ENCODE measurements at regions not wholly inside any gene's neighbourhood (a gene's known extent, or its start where the extent isn't known, plus 50 kb on each side); places are given as distances from the start of the nearest gene placed in this dataset.
"Not testable (repeated sequence)": the region's sequence is repeated elsewhere in the genome, so short reads cannot be mapped to it uniquely, and the experiment has no call there.

DNA sequence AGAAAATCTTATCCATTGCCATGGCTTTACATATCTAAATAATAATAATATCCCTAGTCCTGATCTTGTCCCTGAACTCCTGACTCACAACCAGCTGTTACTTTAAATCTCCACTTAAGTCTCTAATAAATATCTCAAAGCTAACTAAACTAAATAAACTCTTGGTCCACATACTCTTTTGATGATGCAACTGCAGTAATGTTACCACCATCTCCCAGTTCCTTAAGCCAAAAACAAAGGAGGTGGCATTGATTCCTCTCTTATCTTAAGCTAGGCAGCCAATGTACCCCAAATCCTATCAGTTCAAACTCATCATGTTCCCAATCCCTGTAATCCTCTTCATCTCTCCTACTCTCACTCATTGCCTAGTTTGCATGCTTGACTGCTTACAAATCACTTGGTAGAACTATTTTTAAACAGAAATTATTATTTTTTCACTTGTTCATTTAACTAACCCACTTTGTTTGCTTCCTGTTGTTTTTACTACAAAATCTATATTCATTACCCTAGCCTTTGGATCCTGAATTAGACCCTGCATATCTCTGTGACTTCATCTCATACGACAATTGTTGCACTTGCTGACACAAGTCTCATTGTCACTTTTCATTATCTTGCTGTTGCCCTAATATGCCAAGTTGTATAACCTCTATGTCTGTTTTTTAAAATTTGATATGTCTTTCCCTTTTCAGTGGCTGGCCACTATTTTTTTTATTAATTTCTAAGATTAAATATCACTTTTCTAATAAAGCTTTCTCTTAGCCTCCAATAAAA is 462.2 kb downstream of the ZPLD1 start:
- Histone ChIP-seq H3K9ac (ENCODE audit: low read length) (no peak overlapping the region), H3K4me1 (ENCODE audit: control insufficient read depth, insufficient read depth, low read length) (no peaks in the 10 kb centered on the region), H3K4me3 (ENCODE audit: low read length) (no peak overlapping the region), H3K27me3 (ENCODE audit: control insufficient read depth, insufficient read depth, low read length) (no peaks in the 10 kb centered on the region), H3K9me3 (ENCODE audit: control insufficient read depth, low read length) (no peaks in the 10 kb centered on the region), H3K36me3 (ENCODE audit: control insufficient read depth, insufficient read depth, low read length) (no peaks in the 10 kb centered on the region)

GRCh38 chr3:102904629-102905028 is 469.8 kb downstream of the ZPLD1 start:
- H3K36me3 ChIP-seq (ENCODE audit: control insufficient read depth, insufficient read depth, low read length): no peaks in the 10 kb centered on the region
- no peak overlapping the region for H3K4me3 ChIP-seq (ENCODE audit: low read length)
- H3K9ac ChIP-seq (ENCODE audit: low read length): no peak overlapping the region
- H3K27me3 ChIP-seq (ENCODE audit: control insufficient read depth, insufficient read depth, low read length): no peaks in the 10 kb centered on the region
- no peaks in the 10 kb centered on the region for H3K9me3 ChIP-seq (ENCODE audit: control insufficient read depth, low read length)
- H3K4me1 ChIP-seq (ENCODE audit: control insufficient read depth, insufficient read depth, low read length): no peaks in the 10 kb centered on the region

GRCh38 chr3:102905811-102906210 is 471.0 kb downstream of the ZPLD1 start:
- no peak overlapping the region for H3K9ac ChIP-seq (ENCODE audit: low read length)
- H3K27me3 ChIP-seq (ENCODE audit: control insufficient read depth, insufficient read depth, low read length): no peaks in the 10 kb centered on the region
- H3K4me3 ChIP-seq (ENCODE audit: low read length): no peak overlapping the region
- H3K36me3 ChIP-seq (ENCODE audit: control insufficient read depth, insufficient read depth, low read length): no peaks in the 10 kb centered on the region
- H3K9me3 ChIP-seq (ENCODE audit: control insufficient read depth, low read length): no peaks in the 10 kb centered on the region
- no peaks in the 10 kb centered on the region for H3K4me1 ChIP-seq (ENCODE audit: control insufficient read depth, insufficient read depth, low read length)

GRCh38 chr3:102906818-102907217 is 472.0 kb downstream of the ZPLD1 start:
- H3K4me3 ChIP-seq (ENCODE audit: low read length): no peak overlapping the region
- H3K9ac ChIP-seq (ENCODE audit: low read length): no peak overlapping the region
- no peaks in the 10 kb centered on the region for H3K9me3 ChIP-seq (ENCODE audit: control insufficient read depth, low read length)
- no peaks in the 10 kb centered on the region for H3K36me3 ChIP-seq (ENCODE audit: control insufficient read depth, insufficient read depth, low read length)
- no peaks in the 10 kb centered on the region for H3K4me1 ChIP-seq (ENCODE audit: control insufficient read depth, insufficient read depth, low read length)
- H3K27me3 ChIP-seq (ENCODE audit: control insufficient read depth, insufficient read depth, low read length): no peaks in the 10 kb centered on the region

- Histone ChIP-seq H3K9ac (ENCODE audit: low read length) (no peak overlapping the region), H3K9me3 (ENCODE audit: control insufficient read depth, low read length) (no peaks in the 10 kb centered on the region), H3K4me3 (ENCODE audit: low read length) (no peak overlapping the region), H3K36me3 (ENCODE audit: control insufficient read depth, insufficient read depth, low read length) (no peaks in the 10 kb centered on the region), H3K4me1 (ENCODE audit: control insufficient read depth, insufficient read depth, low read length) (no peaks in the 10 kb centered on the region), H3K27me3 (ENCODE audit: control insufficient read depth, insufficient read depth, low read length) (no peaks in the 10 kb centered on the region)
These were observed 475.1 kb downstream of the ZPLD1 start for GRCh38 chr3:102909904-102910303.

DNA sequence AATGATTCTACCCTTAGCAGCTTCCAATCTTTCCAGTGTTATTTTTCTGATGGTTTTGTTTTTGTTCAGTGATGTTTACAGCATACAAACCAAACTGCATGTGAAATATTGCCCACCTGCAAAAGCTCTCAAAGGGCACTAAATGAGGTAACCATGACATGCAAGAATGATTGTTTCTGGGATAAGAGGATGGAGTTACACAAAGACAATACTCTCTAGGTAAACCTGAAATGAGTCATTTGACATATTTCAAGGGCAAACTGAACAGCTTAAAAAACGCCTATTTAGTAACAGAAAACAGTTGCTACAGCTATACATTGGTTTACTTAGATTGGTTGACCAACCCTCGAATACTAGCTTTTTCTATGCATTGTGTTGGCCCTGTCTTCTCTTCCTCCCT is 481.7 kb downstream of the ZPLD1 start:
- Histone ChIP-seq H3K4me1 (ENCODE audit: control insufficient read depth, insufficient read depth, low read length) (no peaks in the 10 kb centered on the region), H3K9me3 (ENCODE audit: control insufficient read depth, low read length) (no peaks in the 10 kb centered on the region), H3K9ac (ENCODE audit: low read length) (no peak overlapping the region), H3K4me3 (ENCODE audit: low read length) (no peak overlapping the region), H3K27me3 (ENCODE audit: control insufficient read depth, insufficient read depth, low read length) (no peaks in the 10 kb centered on the region), H3K36me3 (ENCODE audit: control insufficient read depth, insufficient read depth, low read length) (no peaks in the 10 kb centered on the region)

GRCh38 chr3:102926618-102927017 is 491.8 kb downstream of the ZPLD1 start:
- H3K9ac ChIP-seq (ENCODE audit: low read length): no peak overlapping the region
- no peaks in the 10 kb centered on the region for H3K36me3 ChIP-seq (ENCODE audit: control insufficient read depth, insufficient read depth, low read length)
- no peaks in the 10 kb centered on the region for H3K9me3 ChIP-seq (ENCODE audit: control insufficient read depth, low read length)

GRCh38 chr3:102933377-102933776 is 498.6 kb downstream of the ZPLD1 start:
- Histone ChIP-seq H3K27me3 (ENCODE audit: control insufficient read depth, insufficient read depth, low read length) (no peaks in the 10 kb centered on the region), H3K4me1 (ENCODE audit: control insufficient read depth, insufficient read depth, low read length) (no peaks in the 10 kb centered on the region), H3K9me3 (ENCODE audit: control insufficient read depth, low read length) (no peaks in the 10 kb centered on the region), H3K36me3 (ENCODE audit: control insufficient read depth, insufficient read depth, low read length) (no peaks in the 10 kb centered on the region), H3K9ac (ENCODE audit: low read length) (no peak overlapping the region), H3K4me3 (ENCODE audit: low read length) (no peak overlapping the region)

More at GRCh38 chr3:102926618-102927017, 491.8 kb downstream of the ZPLD1 start:
- H3K27me3 ChIP-seq (ENCODE audit: control insufficient read depth, insufficient read depth, low read length): no peaks in the 10 kb centered on the region
- H3K4me3 ChIP-seq (ENCODE audit: low read length): no peak overlapping the region
- no peaks in the 10 kb centered on the region for H3K4me1 ChIP-seq (ENCODE audit: control insufficient read depth, insufficient read depth, low read length)

DNA sequence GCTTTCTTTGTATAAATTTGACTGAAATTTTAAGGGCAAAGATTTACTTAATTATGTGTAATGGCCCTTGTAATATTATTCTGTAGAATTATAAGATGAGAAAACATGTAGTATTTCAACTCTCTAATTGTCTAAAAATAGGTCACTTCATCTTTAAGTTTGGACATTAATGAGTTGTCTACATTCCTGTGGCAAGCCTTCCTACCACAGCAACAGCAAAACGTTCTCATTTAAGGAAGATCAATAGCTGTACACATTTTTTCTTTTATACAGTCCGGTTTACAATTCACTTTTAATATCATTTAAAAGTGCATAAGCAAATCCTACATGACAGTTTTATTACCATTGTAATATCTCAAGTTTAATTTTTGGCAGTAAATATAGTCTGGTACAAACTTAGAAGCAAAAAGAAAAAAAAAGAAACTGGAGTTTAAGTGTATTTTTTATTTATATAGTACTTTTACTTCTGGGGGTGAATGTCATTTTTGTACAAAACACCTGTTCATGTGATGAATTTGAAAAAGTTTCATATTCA is 501.8 kb downstream of the ZPLD1 start:
- no peak overlapping the region for H3K4me3 ChIP-seq (ENCODE audit: low read length)
- H3K9me3 ChIP-seq (ENCODE audit: control insufficient read depth, low read length): no peaks in the 10 kb centered on the region
- H3K9ac ChIP-seq (ENCODE audit: low read length): no peak overlapping the region

DNA sequence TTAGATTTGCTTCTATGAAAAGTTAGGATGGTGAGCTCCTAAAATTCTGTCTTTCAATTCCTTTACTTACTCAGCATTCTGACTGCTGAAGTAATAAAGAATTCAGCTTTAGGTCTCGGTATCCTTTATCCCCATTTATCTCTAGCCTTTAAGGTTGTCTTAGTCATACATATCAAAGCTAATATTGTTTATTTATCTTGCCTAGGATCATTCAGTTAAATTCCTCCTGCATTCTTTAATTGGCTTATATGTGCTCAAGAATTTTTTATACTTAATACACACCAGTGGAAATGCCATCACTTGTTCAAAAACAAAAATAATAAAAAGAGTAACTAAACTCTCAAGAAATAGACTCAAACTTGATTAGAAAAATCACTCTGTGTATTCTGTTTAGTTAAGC is 507.0 kb downstream of the ZPLD1 start:
- Histone ChIP-seq H3K36me3 (ENCODE audit: control insufficient read depth, insufficient read depth, low read length) (no peaks in the 10 kb centered on the region), H3K4me3 (ENCODE audit: low read length) (no peak overlapping the region), H3K9me3 (ENCODE audit: control insufficient read depth, low read length) (no peaks in the 10 kb centered on the region), H3K9ac (ENCODE audit: low read length) (no peak overlapping the region), H3K27me3 (ENCODE audit: control insufficient read depth, insufficient read depth, low read length) (no peaks in the 10 kb centered on the region), H3K4me1 (ENCODE audit: control insufficient read depth, insufficient read depth, low read length) (no peaks in the 10 kb centered on the region)

More for the DNA sequence above, 501.8 kb downstream of the ZPLD1 start:
- Histone ChIP-seq H3K4me1 (ENCODE audit: control insufficient read depth, insufficient read depth, low read length) (no peaks in the 10 kb centered on the region), H3K27me3 (ENCODE audit: control insufficient read depth, insufficient read depth, low read length) (no peaks in the 10 kb centered on the region), H3K36me3 (ENCODE audit: control insufficient read depth, insufficient read depth, low read length) (no peaks in the 10 kb centered on the region)

DNA sequence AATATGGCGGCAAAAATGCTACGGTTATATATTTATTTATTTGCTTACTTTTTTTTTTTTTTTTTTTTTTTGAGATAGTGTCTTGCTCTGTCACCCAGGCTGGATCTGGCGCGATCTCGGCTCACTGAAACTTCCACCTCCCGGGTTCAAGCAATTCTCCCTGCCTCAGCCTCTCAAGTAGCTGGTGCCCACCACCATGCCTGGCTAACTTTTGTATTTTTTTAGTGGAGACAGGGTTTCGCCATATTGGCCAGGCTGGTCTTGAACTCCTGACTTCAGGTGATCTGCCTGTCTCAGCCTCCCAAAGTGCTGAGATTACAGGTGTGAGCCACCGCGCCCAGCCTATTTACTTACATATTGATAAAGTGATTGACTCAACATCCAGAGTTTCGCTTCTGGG is 511.6 kb downstream of the ZPLD1 start:
- not testable (repeated sequence) for H3K4me3 ChIP-seq (ENCODE audit: low read length); H3K36me3 ChIP-seq (ENCODE audit: control insufficient read depth, insufficient read depth, low read length); H3K9me3 ChIP-seq (ENCODE audit: control insufficient read depth, low read length); H3K27me3 ChIP-seq (ENCODE audit: control insufficient read depth, insufficient read depth, low read length); H3K4me1 ChIP-seq (ENCODE audit: control insufficient read depth, insufficient read depth, low read length); H3K9ac ChIP-seq (ENCODE audit: low read length)

DNA sequence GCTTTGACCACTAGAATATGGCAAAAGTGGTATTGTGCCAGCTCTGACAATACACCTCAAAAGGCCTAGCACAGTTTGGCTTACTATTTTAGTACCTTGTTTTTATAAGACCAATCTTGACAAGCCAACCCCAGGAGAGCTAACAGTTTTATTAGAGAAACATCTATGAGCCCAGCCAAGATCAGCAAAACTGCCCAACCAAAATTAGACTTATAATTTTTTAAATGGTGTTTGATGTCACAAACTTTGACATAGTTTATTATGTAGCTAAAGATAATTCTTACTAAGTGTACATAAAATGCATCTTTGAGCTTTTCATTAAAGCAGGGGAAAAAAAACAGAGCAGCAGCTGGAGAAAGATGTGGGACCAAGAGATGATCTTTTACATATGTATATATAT is 537.5 kb downstream of the ZPLD1 start:
- Histone ChIP-seq H3K4me3 (ENCODE audit: low read length) (no peak overlapping the region), H3K27me3 (ENCODE audit: control insufficient read depth, insufficient read depth, low read length) (no peaks in the 10 kb centered on the region), H3K9ac (ENCODE audit: low read length) (no peak overlapping the region), H3K4me1 (ENCODE audit: control insufficient read depth, insufficient read depth, low read length) (no peaks in the 10 kb centered on the region), H3K36me3 (ENCODE audit: control insufficient read depth, insufficient read depth, low read length) (no peaks in the 10 kb centered on the region), H3K9me3 (ENCODE audit: control insufficient read depth, low read length) (no peaks in the 10 kb centered on the region)
